ENCODE measurements at regions not wholly inside any gene's neighbourhood (a gene's known extent, or its start where the extent isn't known, plus 50 kb on each side); places are given as distances from the start of the nearest gene placed in this dataset.
"Not testable (repeated sequence)": the region's sequence is repeated elsewhere in the genome, so short reads cannot be mapped to it uniquely, and the experiment has no call there.

- not testable (repeated sequence) for DNase-seq
Observed at GRCh38 chr6:145283209-145283608, 452.1 kb downstream of the EPM2A start.

- DNase-seq, result no peak
Observed at GRCh38 chr6:145283856-145284255, 451.5 kb downstream of the EPM2A start.

GRCh38 chr6:145286916-145287315 is 448.4 kb downstream of the EPM2A start:
- no peak for DNase-seq

DNA sequence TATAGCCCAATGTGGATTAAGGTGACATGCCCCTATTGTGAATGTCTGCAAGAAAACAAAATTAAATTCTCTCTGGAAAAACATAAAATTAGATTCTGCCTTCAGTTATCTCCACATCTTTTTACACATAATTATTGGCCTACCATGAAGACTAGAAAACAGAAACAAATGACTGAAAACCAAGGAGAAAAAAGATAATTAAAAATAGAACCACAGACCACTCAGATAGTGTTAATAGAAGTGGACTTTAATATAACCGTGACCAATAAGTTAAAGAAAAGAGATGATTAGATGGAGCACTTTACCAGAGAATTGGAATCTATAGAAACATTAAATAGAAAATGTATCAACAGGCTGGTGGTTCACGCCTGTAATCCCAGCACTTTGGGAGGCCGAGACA is 445.7 kb downstream of the EPM2A start:
- DNase-seq, result no peak

GRCh38 chr6:145290122-145290521 is 445.2 kb downstream of the EPM2A start:
- no peak for DNase-seq

DNA sequence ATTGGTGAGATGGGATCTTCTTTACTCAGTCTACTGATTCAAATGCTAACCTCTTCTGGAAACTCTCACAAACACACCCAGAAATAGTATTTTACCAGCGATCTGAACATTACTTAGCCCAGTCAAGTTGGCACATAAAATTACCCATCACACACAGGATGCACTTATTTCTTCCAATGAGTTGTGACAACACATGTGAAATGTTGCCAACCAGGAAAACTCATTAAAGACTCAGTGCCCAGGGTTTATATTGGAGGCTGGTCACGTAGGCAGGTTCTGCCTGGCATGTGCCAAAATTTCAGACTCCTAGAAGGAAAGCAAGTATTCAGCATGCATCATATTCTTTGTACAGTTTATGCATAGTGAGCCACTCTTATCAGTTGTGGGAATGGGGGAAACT is 443.3 kb downstream of the EPM2A start:
- no peak for DNase-seq

DNA sequence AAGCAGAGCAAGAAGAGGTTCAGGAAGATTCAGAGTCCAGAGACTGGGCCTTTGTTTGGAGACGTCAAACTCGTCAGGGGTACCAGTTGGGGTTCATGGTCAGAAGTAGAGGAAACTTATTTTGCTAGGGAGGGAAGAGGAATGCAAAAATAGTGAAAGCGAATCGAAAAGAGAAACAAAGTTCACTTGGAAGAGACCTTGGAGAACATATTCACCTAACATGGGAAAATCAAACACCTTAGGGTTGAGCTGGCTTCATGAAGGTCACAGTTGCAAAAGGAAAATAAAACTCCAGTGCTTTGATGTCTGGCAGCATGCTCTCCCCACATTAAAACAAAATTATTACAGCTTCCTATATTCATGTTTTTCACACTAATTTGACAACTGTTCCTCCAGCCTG is 440.4 kb downstream of the EPM2A start:
- DNase-seq, result no peak

DNA sequence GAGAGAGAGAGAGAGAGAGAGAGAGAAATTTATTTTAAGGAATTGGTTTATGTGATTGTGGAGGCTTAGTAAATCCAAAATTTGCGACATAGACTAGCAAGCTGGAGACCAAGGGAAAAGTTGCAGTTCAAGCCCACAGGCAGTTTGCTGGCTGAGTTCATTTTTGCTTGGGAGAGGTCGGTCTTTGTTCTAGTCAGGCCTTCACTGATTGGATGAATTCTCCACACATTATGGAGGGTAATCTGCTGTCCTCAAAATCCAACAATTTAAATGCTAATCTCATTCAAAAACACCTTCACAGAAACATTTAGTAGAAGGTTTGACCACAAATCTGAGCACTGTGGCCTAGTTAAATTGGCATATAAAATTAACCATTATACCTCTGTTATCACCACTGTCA is 439.6 kb downstream of the EPM2A start:
- no peak for DNase-seq

DNA sequence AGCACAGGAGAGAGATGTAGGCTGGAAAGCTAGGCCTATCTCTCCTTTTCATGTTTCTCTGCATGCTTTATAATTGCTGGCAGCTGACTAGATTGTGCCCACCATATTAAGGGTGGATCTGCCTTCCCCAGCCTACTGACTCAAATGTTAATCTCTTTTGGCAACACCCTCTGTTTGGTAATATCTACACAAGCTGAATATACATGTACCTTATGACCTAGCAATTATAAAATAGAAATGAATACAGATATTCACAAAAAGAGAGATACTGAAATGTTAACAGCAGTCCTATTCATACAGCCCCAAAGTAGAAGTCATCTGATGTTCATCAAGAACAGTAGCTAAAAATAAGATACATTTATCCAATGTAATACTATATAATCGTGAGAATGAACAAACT is 429.6 kb downstream of the EPM2A start:
- DNase-seq, result no peak

DNA sequence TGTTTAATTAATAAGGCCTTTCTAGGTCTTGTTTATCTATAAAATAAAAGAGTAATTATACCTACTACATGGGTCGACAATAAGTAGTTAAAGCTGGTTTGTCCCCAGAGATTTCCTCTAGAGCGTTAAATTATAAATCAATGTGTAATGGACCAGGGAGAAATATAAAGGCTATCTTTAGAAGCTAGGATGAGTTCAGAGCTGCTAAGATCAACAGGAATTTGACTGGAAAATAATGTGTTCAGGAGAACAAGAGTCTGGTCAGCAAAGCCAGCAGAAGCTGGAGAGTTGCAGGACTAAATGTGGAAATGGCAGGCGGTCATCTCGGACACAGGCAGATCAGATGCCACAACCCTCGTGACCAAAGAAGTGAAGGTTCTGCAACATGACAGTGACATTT is 428.8 kb downstream of the EPM2A start:
- DNase-seq, result no peak

DNA sequence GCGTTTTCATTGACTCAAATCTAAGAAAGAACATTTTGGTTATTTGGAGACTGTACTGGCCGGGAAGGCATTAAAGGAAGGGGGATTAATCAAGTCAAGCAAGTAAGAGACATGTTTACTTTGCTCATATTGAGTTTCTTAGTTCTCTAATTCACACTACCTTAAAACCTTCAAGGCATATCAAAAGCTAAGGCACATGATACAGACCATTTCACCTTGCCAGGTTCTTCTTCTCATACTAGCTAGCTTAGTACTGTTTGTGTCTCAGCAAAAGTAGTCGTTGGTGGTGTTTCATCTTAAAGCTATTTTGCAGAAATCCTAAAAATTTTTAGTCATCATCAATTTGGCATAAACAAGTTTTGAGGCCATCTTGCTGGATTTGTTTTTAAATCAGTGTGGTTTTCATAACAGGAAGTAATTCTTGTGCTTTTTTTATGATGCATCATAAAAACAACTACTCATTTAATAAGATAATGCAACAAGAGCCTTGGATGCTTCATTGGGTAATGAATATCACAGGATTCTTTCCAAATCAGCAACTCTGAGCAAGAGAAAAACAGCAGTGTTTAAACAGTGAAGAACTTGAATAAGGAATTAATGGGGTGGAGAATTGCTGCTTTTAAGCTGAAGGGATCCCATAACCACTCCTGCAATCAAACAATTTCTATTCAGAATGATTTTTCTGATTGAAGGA is 425.3 kb downstream of the EPM2A start:
- peak; percentile 46 for DNase-seq

DNA sequence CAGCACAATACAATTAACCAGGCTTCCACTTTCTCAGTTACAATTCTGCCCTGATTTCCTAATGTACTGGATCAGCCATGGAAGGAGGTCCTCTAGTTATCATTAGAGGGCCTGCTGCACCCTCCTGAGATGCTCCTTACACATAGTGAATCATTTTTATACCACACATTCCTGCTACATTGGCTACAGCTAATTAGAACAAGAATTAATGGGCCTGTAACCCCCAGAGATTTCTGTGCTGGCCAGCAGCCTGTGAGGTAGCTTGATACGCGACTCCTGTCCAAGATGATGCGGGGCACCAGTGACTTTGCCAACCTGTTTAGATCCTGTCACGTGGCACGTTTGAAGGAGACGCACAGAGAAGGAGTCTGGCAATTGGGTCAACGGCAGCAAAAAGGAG is 422.8 kb downstream of the EPM2A start:
- no peak for DNase-seq

- no peak for DNase-seq
Observed at GRCh38 chr6:145313041-145313855, 422.1 kb downstream of the EPM2A start.

DNA sequence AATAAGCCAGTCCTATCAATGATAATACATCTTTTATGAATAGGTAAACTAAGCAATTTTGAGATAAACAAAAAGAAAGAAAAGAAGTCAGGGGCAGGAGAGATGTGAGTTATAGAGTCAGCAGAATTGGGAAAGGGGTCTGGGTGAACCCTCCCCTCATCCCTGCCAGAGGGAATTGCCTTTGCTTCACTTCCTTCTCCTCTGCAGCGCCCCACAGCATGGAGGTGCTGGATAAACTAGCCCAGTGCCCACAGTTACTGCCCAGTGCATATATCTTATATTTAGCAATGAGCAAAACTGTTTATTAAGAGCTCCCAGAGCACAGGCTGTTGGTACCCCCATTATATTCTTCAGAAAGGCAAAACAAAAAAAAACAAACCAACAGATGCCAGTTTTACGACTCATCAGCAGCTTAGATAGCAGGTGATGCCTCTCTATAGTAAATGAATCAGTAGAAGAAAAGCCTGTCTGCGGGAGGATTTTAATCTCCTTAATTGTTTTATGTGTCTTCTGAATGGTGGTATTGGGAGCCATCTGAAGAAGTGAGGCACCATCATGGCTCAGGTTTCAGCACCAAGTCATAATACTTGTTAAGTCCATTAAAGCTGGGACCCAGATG is 419.2 kb downstream of the EPM2A start:
- no peak for DNase-seq

DNA sequence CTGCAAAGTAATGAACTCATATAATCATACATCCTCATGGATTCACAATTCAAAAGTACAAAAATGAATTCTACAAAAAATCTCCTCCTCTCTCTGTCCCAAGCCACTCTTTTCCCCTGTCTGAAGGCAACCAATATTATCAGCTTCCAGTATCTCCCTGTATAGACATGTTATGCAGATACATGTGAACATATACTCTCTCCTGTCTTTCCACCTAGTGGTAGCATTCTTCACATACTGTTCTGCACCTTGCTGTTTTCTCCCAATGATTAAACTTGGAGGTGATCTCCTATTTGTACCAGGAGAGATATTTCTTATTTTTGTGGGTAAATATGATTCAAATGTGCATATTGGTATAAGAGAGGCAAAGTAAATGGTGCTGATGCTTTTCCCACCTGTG is 416.4 kb downstream of the EPM2A start:
- DNase-seq, result no peak

- DNase-seq, result no peak
Observed at GRCh38 chr6:145319605-145320004, 415.7 kb downstream of the EPM2A start.

- no peak for DNase-seq
Observed at GRCh38 chr6:145323646-145324045, 411.7 kb downstream of the EPM2A start.

- no peak for DNase-seq
Observed at GRCh38 chr6:145327586-145327985, 407.7 kb downstream of the EPM2A start.

DNA sequence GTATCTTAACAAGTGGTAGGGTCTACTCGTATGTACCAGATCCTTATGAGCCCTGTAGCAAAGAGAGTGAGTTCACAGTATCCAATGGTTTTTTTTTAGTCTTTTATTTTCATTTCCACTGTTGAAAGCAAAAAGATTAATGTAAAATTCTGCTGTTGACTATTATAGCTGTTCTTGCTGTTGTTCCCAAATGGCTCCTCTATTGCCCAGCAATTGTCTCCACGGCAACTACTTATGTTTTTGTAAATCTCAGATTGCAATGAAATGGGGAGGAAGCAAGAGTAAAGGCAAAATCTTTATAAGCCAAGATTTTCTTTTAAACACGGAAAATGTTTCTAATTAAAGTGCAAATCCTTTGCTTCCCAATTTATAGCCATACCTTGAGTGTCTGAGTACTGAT is 406.1 kb downstream of the EPM2A start:
- DNase-seq, result no peak

DNA sequence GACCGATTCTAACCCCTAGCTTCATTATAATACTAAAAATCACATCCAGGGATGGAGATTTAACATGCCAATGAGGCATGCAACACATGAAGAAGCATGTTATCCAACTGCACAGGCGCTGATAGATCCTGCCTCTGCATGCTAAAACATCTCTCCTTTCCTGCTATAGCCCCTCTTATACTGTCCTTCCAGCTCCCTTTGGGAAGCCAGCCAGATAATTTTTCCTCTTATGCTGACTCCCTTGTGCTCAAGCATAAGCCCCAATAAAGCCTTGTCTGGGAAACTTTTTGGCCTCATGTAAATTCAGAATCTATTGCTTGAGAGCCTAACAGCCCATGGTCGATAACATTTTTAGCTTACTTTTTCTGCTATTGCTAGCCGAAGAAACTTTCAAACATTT is 404.3 kb downstream of the EPM2A start:
- DNase-seq, result no peak

- DNase-seq, result no peak
Observed at GRCh38 chr6:145332011-145332410, 403.3 kb downstream of the EPM2A start.

GRCh38 chr6:145336119-145336518 is 399.2 kb downstream of the EPM2A start:
- DNase-seq, result no peak

DNA sequence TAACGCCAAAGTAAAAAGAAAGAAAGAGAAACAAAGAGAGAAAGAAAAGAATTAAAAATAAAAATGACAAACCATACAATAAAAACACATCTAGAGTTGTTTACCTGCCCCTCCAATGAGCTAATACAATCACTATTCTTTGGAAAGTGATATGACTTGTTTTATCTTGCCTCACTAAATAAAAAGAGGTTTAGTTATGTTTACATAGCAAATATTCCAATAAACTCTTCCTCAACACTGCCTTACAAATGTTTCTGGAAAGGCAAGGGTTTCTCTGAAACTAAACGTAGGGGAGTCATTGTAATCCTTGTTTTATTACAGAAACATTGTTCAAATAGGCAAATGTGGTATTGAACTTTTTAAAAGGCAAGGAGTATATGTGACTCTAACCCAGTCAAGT is 396.2 kb downstream of the EPM2A start:
- no peak for DNase-seq

GRCh38 chr6:145340256-145340655 is 395.1 kb downstream of the EPM2A start:
- no peak for DNase-seq

Measured in fibroblast of skin of back (primary cell).